Ovary (tissue), 7 donors: ENCODE measurements at regions not wholly inside any gene's neighbourhood (a gene's known extent, or its start where the extent isn't known, plus 50 kb on each side); places are given as distances from the start of the nearest gene placed in this dataset.

ENCODE experiments used
- DNase-seq, 5 donors: peaks; one replicate each; pipeline ENCODE4 v3.0.0-alpha.2; 2019 to 2020
- H3K27ac ChIP-seq, 2 donors: fragments of 200-600 bp; one replicate each; pipeline versions ENCODE4 v1.5.1 to v1.8.0; 2019 to 2022
- H3K27me3 ChIP-seq: fragments of 200-600 bp; one replicate; pipeline ENCODE4 v1.8.0; 2022
- H3K36me3 ChIP-seq: fragments of 200-600 bp; sonication (generic); one replicate; pipeline ENCODE4 v1.5.1; 2019
- H3K4me1 ChIP-seq: one replicate; pipeline ENCODE4 v1.8.1; 2013; ENCODE audit warnings: mild to moderate bottlenecking, moderate library complexity; ENCODE audit not compliant: insufficient read depth
- H3K4me3 ChIP-seq: fragments of 200-600 bp; sonication (generic); one replicate; pipeline ENCODE4 v1.5.1; 2017
- H3K9me3 ChIP-seq, 2 donors: fragments of 200-600 bp in 1 of 2; sonication (generic) in 1 of 2; one replicate each; pipeline versions ENCODE4 v1.5.1 to v1.8.1; 2013 to 2019; ENCODE audit warnings: mild to moderate bottlenecking in 1 of 2, moderate library complexity in 1 of 2
- EP300 ChIP-seq: sonication (generic); formaldehyde crosslinking; IDR thresholded peaks from one replicate; pipeline ENCODE4 v1.6.1; 2017; ENCODE audit warnings: antibody characterized with exemption
- POLR2A ChIP-seq: fragments of 450-650 bp; IDR thresholded peaks from one replicate; pipeline ENCODE4 v1.6.1; 2017; ENCODE audit warnings: antibody characterized with exemption, mild to moderate bottlenecking, moderate library complexity
- WGBS, 3 donors: extraction: QIAGEN DNeasy Blood & Tissue Kit in 1 of 3; methylation state at CpG; one replicate each; pipeline versions ENCODE4 v1.1.5 to v1.1.7; 2013 to 2017; 5-methylcytosine and 5-hydroxymethylcytosine counted together
- intact Hi-C, 4 donors: fragments of 100-400 bp; cut with DNase I; formaldehyde crosslinking; loops; one replicate each; pipeline versions ENCODE4 v1.11.0 to v1.15.1; 2022 to 2023
- TF ChIP-seq, protein P1 (sequence below), 3 donors: fragments of 450-650 bp in 2 of 3; fragments of 200-600 bp in 1 of 3; IDR thresholded peaks; one replicate each; pipeline versions ENCODE4 v1.5.1 to v1.8.0; 2016 to 2022; ENCODE audit warnings: antibody characterized with exemption in 3 of 3, mild to moderate bottlenecking in 1 of 3
- donor health status: DM: no; HTN: no; CAD: no; lungs with moderate emphysema.
- donor health status: DM: no; HTN: no; CAD: no.
- donor health status: Bipolar disorder and iron deficiency.
- donor health status: DM: no; HTN: no; CAD: no.
- donor health status: DM: yes; HTN: yes; CAD: no.

DNA sequence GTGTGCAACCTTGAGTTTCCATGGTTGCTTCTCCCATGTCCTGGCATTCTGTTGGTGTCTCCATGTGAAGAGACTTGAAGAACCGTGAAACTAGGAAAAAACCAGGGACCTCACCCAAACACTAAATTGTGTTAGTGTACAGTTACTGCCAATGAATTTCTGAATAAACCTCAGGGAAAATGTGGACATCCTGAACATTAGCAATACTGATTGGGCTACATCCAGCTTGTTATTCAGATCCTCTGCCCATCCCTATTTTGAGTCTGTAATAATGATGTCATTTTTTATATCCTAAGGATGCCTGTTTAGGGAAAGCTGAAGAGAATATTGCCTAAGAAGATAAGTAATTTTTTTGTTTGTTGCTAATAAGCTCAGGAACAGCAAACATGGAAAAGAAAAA lies 262.7 kb downstream of the TMA16 start:
- Histone ChIP-seq H3K4me1 (no peaks in the 10 kb centered on the region), H3K27me3 (no peaks in the 10 kb centered on the region), H3K9me3 (no peaks in the 10 kb centered on the region), H3K27ac (no peak overlapping the region), H3K4me3 (no peak overlapping the region), H3K36me3 (no peaks in the 10 kb centered on the region)
- WGBS, 3 donors = 80 to 84% (median 82%) methylated on average over 1 of the region's 1 CpG
- TF ChIP-seq EP300 (no peak), POLR2A (no peak)
- TF ChIP-seq, protein P1, sequence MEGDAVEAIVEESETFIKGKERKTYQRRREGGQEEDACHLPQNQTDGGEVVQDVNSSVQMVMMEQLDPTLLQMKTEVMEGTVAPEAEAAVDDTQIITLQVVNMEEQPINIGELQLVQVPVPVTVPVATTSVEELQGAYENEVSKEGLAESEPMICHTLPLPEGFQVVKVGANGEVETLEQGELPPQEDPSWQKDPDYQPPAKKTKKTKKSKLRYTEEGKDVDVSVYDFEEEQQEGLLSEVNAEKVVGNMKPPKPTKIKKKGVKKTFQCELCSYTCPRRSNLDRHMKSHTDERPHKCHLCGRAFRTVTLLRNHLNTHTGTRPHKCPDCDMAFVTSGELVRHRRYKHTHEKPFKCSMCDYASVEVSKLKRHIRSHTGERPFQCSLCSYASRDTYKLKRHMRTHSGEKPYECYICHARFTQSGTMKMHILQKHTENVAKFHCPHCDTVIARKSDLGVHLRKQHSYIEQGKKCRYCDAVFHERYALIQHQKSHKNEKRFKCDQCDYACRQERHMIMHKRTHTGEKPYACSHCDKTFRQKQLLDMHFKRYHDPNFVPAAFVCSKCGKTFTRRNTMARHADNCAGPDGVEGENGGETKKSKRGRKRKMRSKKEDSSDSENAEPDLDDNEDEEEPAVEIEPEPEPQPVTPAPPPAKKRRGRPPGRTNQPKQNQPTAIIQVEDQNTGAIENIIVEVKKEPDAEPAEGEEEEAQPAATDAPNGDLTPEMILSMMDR (IDR thresholded peaks at IDR 0.05) = no peak
- DNase-seq = no peak
- intact Hi-C loops = no loop called here

DNA sequence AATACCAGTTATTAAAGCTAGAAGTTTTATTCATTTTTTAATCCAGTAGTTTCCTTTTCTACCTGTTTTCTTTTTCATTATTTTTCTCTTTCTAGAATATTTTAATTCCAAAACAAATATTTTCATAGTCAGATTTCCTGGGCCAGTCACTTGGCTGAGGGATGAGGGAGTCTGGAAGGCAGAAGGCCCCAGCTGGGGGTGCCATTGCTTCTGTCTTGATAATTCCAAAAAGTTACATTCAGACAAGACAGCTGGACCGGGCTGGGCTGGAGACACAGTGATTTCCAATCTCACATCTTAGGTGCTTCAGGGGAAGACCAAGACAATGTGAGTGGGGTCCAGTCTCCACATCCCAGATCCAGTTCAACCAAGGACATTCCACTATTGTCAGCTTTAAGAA lies 263.5 kb downstream of the TMA16 start:
- no peak for TF ChIP-seq EP300
- no peak for TF ChIP-seq POLR2A
- H3K27ac ChIP-seq = no peak overlapping the region
- no peaks in the 10 kb centered on the region for H3K36me3 ChIP-seq
- H3K4me3 ChIP-seq = no peak overlapping the region
- no peak for DNase-seq
- no peaks in the 10 kb centered on the region for H3K27me3 ChIP-seq
- H3K4me1 ChIP-seq = no peaks in the 10 kb centered on the region
- WGBS, 3 donors = 65 to 88% (median 71%) methylated on average over 1 of the region's 1 CpG
- intact Hi-C loops = no loop called here
- no peaks in the 10 kb centered on the region for H3K9me3 ChIP-seq

DNA sequence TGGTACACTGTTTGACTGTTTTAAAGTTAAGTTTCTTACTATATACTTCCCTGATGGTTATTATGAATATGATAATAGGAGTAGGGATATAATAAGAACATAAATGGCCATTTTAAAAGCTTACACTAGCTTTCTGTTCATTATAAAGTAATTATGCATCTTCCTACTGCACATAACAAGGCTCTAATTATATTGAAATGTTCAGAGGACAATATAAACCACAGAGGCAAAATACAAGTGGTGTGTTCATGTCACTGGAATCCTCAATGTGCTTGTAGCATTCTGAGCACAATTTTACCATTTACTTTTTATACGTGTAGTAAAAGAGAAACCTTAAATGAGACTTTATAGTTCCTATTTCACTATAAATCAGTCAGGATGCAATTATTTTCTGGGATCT lies 268.3 kb downstream of the TMA16 start:
- H3K4me3 ChIP-seq = no peak overlapping the region
- 63 to 75% (median 71%) methylated on average over 1 of the region's 1 CpG for WGBS, 3 donors
- TF ChIP-seq, protein P1 (IDR thresholded peaks at IDR 0.05) = no peak
- TF ChIP-seq POLR2A (no peak), EP300 (no peak)
- H3K27me3 ChIP-seq = no peaks in the 10 kb centered on the region
- H3K36me3 ChIP-seq = no peaks in the 10 kb centered on the region
- DNase-seq = no peak
- H3K27ac ChIP-seq = no peak overlapping the region
- H3K4me1 ChIP-seq = no peaks in the 10 kb centered on the region
- no peaks in the 10 kb centered on the region for H3K9me3 ChIP-seq
- intact Hi-C loops = no loop called here

DNA sequence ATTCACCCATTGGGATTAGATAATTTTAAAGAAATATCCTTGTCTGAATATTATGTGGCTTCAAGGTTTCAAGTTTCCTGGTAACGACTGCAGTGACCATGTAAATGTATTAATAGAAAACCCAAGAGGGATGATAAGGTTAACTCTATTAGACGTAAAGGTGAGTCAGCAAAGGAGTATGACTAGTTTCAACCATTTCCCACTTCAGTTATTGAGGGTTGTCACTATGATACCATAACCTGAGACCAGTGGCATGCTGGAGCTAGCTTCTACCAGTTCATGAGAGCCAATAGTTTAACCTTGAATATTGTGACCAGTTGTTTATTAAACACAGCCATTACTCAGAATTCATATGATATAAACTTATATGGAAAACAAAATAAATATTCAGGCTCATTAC lies 270.1 kb downstream of the TMA16 start:
- WGBS, 3 donors = 60 to 77% (median 61%) methylated on average over 2 of the region's 2 CpGs
- no peak overlapping the region for H3K27ac ChIP-seq
- no peak overlapping the region for H3K4me3 ChIP-seq
- H3K27me3 ChIP-seq = no peaks in the 10 kb centered on the region
- DNase-seq = no peak
- H3K36me3 ChIP-seq = no peaks in the 10 kb centered on the region
- H3K4me1 ChIP-seq = no peaks in the 10 kb centered on the region
- TF ChIP-seq, protein P1 (IDR thresholded peaks at IDR 0.05) = no peak
- TF ChIP-seq EP300 = no peak
- TF ChIP-seq POLR2A = no peak
- H3K9me3 ChIP-seq = no peaks in the 10 kb centered on the region
- intact Hi-C loops = no loop called here

DNA sequence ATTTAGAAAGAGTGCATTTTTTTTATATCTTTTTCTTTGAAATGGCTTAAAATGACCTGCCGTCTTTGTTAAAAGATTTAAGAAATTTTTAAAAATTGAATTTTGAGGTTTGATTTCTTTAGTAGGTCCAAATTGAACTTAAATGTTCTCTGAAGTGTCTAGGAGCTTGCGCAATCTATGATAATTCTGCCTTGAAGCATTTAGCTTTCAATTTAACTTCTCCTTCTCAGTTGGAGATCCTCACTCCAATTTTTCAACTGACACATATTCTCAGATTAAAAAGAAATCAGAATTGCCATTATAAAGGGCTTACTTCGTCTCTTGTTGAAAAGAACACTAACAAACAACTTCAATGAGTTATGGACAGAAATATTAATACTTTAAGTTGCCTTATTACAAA lies 273.5 kb downstream of the TMA16 start:
- H3K4me1 ChIP-seq = no peaks in the 10 kb centered on the region
- 61 to 80% (median 72%) methylated on average over 3 of the region's 3 CpGs for WGBS, 3 donors
- no peaks in the 10 kb centered on the region for H3K27me3 ChIP-seq
- no peaks in the 10 kb centered on the region for H3K36me3 ChIP-seq
- intact Hi-C loops = no loop called here
- TF ChIP-seq, protein P1 (IDR thresholded peaks at IDR 0.05) = no peak
- no peak for TF ChIP-seq EP300
- TF ChIP-seq POLR2A = no peak
- DNase-seq = no peak
- H3K27ac ChIP-seq = no peak overlapping the region
- H3K9me3 ChIP-seq = no peaks in the 10 kb centered on the region
- H3K4me3 ChIP-seq = no peak overlapping the region
